DMS79 treated with DMSO at 0.1 percent for 48 hours (cell line): ENCODE measurements at regions not wholly inside any gene's neighbourhood (a gene's known extent, or its start where the extent isn't known, plus 50 kb on each side); places are given as distances from the start of the nearest gene placed in this dataset.

Experiments used
- DNase-seq: peaks from one replicate; lab custom pipeline; 2025; lab: John Stamatoyannopoulos, UW

DNA sequence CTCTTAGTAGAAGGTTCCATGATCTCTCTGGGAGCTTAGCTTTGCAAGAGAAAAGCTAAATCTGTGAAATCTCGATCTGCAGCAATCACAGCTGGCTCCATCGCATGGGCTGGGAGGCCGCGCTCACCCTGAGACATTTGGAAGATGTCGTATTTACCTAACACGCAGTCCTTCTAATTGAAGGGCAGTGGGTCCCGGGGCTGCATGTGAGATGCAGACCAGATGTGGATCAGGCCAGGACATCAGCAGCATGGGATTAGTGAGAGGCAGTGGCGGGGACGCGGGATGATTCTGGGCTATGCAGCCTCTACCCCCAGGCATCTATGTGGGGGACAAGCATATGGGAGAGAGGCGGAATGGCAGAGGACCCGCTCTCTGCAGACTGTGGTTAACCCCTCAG lies 312.4 kb upstream of the RTL1 start:
- DNase-seq, result no peak

DNA sequence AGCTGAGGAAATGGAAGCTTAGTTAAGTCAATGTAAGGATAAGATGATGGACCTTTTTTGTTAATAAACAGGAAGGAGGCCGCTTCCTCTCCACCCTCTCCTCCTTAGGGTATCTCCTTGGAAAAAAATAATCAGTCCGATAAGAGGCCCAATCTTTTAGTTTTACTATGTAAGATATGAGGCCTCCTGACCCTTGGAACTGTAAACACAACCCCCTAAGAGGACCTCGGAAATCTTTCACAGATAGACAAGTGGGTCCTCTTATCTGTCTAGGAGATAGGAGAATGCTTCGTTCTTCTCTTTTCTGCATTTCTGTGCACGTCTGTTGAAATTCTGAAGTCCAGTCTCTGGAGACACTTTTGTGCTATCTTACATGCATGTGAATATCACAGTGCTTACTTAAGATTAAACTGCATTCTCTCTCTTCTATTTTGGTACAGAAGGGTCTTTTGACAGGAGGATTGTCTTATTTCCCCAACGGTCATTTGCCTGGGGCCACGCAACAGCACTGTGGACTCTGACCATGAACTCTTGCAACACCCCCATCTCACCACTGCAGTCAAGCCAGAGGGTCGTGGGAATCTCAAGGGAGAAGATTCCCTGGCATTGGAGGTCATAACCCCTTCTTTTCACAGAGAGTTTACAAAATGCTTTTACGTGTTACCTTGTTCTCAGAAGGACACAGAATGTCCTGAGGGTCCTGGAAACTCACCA lies 313.0 kb upstream of the RTL1 start:
- DNase-seq, result no peak

DNA sequence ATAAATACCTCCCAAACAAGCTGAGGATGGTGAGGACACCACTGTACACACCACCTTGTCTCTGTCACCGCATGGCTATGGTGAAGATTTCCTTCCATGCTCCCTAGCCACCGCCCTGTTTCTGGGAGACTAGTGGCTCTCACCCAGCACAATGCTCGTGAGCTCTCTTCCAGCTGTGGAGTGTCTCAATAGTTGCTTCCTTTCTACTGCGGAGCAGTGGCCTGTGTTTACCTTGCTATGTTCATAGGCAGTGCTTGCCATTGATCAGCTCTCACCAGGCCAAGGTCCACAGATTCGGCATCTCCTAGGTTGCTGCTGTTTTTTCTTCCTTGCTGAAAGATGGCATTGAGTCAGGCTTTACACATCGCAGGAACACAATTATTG lies 313.6 kb upstream of the RTL1 start:
- no peak for DNase-seq

DNA sequence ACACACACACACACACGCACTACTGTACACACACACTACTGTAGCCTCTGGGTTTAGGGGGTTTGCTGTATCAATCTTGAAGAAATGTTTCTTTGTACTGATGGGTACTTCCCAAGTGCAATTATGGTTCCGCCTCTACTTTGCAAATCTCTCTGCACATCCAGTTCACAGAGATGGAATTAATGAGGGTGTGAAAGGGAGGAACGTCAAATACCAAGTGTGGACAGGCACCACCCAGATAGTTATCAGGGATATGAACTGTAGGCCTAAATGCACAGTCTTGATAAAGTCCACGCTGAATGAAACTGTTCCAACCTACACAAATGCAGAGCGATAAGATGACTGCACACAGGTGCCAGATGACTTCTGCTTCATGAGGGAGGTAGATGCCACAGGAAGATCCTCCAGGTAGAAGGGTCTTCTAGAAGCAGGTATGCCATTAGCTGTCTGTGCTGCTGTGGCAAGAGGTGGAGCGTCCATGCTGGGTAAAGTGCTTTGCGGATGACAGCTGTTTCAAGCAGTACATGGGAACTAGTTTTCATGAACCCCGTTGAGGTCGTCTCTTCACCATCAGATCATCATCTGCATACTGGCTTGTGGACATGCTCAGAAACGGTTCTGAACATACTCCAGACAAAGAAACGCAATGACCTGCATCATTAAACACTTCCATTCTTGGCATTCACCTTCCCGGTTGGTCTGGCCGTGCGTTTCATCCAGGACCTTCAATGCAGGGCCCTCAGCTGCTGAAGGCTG lies 314.3 kb upstream of the RTL1 start:
- no peak for DNase-seq

DNA sequence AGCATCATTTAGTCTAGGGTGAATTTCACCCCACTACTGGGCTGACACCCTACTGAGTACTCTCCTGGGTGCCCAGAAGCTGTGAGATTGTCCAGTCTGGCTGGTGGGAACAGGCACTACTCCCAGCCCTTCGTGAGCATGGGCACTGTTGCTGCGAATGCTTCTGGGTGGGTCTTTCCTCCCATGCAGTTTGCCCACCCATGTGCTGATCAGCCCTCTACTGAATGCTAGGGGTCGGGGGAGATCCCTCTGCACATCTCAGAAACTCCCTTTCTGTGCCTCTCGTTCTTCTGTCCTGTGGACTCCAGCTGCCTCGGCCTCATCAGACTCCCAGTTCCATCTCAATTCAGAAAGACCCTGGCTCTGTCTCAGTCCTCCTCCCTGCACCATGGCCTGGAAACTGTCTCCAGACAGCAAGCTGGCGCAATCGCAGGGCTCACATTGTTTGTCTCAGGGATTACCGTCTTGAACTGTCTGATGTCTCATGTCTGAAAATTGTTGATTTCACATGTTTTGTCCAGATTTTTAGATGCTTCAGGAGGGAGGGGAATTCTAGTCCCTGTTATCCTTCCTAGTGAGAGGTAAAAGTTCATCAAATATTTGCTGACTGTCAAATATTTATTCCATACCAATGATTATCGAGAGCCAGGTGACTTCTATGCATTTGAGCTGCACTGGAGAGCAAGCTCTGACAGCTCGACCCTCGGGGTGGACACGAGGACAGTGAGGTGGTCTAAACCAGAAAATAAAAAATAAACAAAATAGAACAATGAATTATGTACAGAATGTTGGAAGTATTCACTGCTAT lies 316.6 kb upstream of the RTL1 start:
- no peak for DNase-seq

DNA sequence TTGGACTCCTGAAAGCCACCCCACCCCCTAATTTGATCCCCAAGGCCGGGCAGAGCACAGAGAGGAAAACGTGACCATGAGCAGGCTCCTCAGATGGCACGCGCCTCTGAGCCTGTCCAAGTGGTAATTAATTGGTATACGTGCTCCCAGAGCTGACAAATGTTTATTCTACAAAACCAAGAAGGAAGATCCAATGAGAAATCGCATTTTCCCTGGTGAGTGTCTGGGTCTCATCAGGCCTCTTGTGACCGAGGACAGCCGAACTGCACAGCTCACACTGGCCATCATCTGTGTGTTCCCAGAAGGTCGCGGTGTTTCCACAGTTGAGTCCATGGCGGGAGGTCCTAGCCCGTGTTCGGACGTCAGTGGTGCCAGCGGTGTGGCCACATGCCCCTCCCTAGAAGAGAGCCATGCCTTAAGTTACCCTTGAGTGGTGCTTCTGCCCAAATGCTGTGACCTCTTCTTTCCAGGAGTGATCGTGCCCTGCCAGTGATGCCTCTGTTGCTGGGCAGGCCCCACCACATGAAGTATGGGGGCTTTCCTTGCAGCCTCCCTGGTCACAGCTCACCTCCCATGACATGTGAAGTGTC lies 317.5 kb upstream of the RTL1 start:
- no peak for DNase-seq

DNA sequence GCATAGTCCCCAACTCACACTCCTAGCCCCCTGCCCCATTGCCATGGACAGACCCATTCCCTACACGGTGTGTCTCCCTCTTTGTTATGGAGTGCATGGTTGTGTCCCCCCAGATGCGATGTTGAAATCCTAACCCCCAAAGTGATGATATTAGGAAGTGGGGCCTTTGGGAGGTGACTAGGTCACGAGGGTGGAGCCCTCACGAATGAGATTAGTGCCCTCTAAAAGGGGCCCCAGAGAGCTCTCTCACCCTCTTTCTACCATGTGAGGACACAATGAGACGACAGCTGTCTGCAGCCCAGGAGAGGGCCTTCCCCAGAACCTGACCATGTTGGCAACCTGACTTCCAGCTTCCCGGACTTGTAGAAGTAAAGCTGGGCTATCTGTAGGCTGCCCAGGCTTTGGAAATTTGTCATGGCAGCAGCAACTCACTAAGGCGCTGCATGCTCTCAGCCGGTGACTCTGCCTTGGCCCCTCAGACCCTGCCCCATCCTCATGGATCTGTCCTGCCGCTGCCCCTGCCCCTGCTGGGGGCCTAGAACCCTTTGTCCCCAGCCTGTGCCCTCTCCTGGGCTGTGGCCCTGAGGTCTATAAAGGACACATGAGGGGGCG lies 318.1 kb upstream of the RTL1 start:
- DNase-seq, result no peak

DNA sequence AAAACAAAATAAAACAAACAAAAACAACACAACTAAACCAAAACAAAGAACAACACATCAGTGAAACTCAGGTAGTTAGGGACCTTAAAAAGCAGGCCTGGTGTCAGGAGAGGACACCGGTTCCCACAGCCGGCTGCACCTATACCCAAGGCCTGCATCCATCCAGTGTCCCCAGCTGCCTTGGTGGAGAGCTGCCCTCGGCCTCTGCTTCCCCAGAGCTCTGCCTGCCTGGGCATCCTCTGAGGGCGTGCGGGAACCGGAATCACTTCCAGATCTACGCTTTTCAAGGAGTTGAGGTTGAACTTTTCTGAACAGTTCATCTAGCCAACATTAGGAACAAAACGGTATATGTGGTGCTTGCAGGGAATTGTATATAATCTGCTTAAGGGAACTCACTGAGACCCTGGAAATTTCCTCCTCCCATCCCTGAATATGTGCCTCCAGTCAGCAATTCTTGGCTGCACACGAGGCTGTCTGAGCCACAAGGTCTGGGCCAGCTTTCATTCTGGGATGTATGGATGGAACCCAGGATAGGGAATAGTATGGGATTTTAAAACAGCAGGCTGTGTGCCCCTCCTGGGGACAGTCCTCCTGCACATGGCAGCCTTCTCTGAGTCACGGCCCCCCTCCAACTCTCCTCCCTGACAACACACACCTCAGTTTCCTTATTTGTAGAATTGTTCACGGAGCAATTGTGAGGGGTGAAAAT lies 319.0 kb upstream of the RTL1 start:
- no peak for DNase-seq

DNA sequence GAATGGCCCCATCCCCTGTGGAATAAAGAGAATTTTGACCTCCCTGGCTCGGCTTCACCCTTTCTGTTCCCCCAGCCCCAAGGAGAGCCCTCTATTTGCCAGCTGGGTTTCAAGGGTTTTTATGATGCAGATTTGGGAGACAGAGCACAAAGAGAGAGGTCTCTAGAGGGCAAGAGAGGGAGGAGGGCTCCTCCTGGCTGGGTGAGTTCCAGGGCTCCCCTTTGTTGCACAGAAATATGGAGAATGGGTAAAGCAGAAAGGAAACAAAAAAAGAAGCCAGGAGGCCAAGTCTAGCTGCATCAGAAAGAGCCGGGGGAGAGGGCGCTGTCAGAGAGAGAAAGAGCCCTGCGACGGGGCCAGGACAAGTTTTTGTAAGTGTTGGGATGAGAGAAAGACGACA lies 319.6 kb upstream of the RTL1 start:
- no peak for DNase-seq

DNA sequence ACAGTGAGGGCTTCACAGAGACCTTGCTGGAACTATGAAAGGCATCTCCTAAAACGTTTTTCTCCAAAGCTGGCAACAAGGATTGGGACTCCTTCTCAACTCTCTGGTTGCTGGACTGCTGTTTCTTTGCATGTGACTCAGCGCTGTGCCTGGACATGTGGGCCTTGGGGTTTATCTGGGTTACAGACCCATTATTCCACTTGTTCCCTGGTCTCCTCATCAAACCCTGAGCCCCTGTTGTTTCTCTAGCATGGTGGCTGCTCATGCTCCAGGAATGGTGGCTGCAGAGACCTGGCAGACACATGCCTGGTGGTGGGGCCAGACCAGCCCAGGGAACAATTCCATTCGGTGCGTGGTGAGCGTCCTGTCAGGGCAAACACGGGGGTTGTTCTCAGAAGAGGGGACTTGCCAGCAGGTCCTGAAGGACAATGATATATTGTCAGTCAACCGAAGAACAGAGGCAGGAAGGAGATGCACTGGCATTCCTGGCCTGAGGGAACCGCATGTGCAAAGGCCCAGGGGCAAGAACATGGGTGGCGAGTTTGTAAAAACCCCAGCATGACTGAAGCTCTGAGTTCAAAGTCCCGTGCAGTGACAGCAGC lies 320.1 kb upstream of the RTL1 start:
- DNase-seq, result no peak

DNA sequence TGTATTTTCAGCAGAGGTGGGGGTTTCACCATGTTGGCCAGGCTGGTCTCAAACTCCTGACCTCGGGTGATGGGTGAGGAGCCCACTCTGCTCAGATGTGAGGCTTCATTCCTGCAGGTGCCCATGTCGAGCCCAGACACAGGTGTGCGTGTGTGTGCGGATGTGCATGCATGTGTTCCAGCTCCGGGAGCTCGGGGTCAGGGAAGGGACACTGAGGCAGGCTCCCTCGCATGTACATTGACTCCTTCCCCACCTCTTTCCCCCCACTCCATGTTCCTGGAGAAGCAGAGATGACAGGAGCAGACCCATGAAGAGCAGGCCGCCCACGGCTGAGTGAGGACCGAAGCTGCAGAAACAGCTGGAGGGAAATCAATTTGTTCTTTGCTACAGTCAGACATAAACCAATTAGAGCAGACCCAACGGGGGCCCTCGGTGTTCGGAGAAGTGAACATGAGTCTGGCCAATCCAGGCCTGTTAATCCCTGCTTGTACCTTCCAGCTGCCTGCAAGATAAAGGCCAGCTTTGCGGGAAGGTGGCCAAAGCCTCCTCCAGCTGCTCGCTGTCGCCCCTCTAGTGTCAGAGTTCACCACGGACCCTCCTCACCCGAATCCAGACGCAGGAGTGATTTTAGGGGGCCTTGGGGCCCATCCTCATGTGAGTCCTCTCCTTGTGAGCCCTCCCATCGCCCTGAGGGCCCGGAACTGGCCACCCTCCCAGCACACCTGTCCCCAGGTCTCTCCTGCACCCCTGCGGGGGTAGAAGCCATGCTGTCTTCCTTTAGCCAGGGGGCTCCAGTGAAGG lies 321.0 kb upstream of the RTL1 start:
- no peak for DNase-seq

DNA sequence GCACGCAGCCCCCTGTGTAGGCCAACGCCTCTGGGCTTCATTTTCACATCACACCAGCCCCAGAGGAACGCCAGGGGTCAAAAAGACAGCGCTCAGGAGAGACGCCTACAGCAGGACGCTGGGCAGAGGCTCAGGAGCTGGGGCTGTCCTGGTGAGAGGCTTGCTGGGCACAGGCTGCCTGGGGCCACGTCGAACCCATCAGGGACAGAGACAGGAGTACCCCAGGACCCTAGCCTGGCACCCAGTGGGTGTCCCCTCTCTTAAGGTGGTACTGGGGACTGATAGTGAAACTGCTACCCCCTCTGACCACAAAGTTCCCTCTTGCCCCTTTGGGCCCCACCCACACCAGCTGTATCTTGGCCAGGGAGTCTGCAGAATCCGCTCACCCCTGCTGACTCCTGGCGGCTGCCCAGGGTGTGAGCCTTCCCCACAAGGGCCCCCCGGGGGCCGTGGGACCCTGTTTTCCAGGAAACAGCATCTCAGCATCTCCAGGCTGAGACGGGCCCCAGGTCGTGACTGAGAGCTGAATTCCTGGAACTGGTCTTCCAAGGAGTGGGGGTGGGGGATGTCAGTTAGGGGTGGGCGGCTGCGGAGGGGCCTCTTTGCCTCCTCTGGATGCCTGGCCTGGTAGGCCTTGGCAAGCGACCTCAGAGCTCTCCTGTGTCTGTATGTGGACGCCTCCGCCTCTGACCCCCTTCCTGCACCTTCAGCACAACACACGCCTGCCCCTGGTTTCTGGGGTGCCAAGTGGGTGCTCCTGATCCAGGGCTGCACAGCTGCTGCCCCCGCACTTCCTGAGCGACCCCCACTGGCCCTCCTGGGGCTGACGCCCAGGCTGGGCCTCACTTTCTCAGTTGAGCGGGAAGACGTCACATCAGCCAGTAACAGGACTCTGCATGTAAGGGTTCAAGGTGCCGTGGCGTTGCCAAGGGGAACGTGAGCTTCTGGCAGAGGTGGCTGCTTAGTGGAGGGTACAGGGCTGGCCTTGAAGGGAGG lies 321.9 kb upstream of the RTL1 start:
- DNase-seq, result peak; percentile 24

DNA sequence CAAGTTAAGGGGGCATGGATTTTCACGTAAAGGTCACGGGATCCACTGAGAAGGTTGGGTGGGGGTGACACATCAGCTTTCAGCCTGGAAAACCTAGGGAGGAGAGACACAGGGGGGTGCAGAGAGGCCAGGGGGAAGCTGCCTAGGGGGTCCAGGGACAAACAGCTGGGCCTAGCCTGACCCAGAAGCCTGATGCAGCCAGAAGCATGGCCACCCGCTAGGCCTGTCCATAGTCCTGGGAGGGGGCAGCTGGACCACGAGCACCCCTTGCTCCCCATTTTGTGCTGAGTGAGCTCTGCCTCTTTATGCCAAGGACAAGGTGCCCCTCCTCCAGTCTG lies 322.7 kb upstream of the RTL1 start:
- DNase-seq, result no peak

DNA sequence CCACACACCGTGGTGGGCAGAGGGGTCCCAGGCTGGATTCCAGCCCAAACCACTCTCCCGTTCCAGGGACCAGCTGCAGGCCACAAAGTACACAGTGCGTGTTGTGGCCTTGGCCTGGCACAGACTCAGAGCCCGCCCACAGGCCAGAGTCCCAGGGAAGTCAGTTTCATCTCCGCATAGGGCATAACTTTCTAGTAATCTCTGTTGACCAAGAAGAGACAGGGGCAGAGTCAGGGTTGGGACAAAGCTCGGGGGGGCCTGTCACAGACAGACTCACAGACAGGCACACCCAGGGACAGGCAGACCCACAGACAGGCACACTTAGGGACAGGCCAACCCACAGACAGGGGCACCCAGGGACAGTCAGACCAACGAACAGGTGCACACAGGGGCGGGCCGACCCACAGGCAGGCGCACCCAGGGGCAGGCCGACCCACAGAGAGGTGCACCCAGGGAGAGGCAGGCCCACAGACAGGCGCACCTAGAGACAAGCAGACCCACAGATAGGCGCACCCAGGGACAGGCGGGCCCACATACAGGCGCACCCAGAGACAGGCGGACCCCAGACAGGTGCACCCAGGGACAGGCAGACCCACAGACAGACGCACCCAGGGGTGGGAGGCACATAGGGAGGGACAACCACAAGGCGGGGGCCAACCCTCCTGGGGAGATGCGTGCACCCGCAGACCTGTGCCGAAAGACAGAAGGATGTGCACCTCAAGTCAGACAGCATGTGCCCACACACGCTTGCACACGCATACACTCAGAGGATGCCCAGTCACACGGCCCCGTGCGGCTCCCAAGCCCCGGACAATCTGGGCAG lies 323.3 kb upstream of the RTL1 start:
- peak; percentile 24 for DNase-seq

DNA sequence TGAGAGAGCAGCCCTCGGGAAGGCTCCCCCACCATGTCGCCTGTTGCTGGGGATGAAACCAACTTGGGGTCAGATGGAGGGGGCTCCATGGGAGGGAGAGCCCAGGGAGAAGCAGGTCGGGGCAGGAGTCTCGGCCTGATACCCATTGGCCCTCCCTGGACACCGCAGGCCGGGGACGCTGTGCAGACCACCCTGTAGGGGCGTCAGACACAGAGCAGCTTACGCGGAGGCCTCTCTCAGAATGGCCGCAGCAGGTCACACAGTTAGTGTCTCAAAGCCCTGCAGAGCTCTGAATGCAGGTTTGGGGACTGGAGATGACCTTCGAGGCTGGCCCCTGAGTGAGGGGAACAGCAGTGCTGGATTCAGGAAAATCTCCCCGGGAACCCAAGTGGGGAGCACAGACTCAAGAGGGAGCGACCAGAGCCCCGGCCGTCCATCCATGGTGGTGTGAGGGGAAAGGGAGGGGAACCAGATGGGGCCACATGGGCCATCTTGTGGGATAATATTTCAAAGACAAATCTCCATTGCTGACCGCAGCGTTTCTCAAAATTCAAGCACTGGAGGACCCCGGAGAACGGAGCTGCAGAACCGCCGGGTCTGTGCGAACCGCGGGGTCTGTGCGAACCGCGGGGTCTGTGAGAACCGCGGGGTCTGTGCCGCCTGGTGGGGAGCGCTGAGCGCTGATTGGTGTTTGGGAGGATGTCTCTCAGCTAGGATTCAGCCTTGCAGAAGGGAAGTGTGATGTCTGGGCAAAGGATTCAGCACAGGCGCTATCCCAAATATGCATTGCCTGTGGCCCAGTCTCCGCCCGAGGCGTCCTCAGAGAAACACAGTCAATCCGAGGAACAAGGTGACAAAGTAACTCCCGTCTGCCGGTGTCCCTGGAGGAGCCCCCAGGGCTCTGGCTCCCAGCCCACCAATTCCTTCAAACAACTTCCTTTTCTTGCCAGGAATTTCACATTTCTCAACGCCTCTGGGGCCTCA lies 324.4 kb upstream of the RTL1 start:
- DNase-seq, result no peak

DNA sequence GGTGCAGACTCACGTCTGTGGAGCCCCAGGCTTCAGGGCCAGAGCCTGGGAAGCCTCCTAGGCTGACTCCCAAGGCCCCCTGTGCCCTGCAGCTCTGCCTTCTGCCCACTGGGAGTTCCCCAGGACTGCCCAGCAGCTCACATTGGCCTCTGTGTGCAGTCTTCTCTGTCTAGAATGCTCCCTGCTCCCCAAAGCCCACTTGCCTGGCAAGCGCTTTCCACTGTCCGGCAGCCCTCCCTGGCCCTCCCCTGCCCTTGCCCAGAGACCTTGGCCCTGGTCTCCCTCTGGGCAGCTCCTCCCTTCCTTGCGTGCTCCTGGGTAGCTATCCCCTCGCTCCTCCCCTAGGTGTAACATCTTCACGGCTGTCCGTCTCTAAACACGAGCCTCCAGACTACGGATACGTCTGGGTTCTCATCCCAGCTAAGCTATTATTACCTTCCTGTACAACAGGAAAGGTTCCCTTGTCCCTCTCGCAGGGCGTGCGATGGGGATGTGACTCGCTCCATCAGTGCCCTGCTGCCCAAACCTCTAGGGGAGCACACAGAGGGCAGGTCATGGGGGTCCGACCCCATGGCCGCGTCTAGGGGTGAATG lies 325.5 kb upstream of the RTL1 start:
- DNase-seq, result no peak

DNA sequence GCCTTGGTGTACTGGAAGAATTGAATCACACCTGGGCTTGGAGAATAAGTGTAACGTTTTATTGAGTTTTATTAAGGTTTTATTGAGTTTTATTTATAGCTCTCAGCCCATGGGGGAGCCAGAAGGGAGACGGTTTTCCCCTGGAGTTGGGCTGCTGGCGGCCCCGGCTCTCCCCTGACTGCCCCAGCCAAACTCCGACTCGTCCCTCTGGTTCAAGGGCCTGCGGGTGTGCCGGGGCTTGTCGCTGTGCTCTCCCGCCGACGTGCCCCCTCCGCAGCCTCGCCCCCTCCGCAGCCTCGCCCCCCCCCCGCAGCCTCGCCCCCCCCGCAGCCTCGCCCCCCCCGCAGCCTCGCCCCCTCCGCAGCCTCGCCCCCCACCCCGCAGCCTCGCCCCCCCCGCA lies 326.1 kb upstream of the RTL1 start:
- no peak for DNase-seq
